IMR-90 (cell line): ENCODE measurements at regions not wholly inside any gene's neighbourhood (a gene's known extent, or its start where the extent isn't known, plus 50 kb on each side); places are given as distances from the start of the nearest gene placed in this dataset.
A peak's percentile ranks its signal among the peaks of the same experiment; 100 is the strongest.

Source experiments
- ATAC-seq: fragments of 200-7000 bp; cut with Tn5 transposase; 2 replicates; pipeline ENCODE4 v1.9.1; 2020; ENCODE audit warnings: low read depth, mild to moderate bottlenecking, moderate library complexity
- BruUV-seq: library from RNA; stranded (reverse); fragments of 400-500 nt; replicated peaks from 2 replicates; lab custom pipeline; 2021; lab: Mats Ljungman, UMichigan
- CTCF ChIA-PET: fragments of 300-600 bp; formaldehyde crosslinking; extraction: SDS; loops from one replicate; lab custom pipeline; 2021; ENCODE audit warnings: antibody characterized with exemption; lab: Yijun Ruan, JAX
- POLR2A ChIA-PET: fragments of 300-600 bp; sonication (Branson Sonifier 250); formaldehyde crosslinking; loops from one replicate; lab custom pipeline; 2022; ENCODE audit warnings: antibody characterized with exemption; ENCODE audit not compliant: unreplicated experiment; lab: Charles Lee
- DNase-seq: peaks from one replicate; pipeline ENCODE4 v3.0.0; 2013
- H2AFZ ChIP-seq: replicated peaks from 2 replicates; pipeline ENCODE3; 2013; ENCODE audit warnings: low read length, mild to moderate bottlenecking; ENCODE audit not compliant: poor library complexity
- H2AK5ac ChIP-seq: 2 replicates; pipeline ENCODE4 v1.6.1; 2013; ENCODE audit warnings: low read depth, low read length, inconsistent platforms
- H2AK9ac ChIP-seq: replicated peaks from 2 replicates; pipeline ENCODE3; 2013; ENCODE audit warnings: mild to moderate bottlenecking, low read depth, low read length, moderate library complexity; ENCODE audit not compliant: poor library complexity
- H2BK120ac ChIP-seq: 2 replicates; pipeline ENCODE4 v1.6.1; 2013; ENCODE audit warnings: low read depth, low read length, inconsistent platforms
- H2BK15ac ChIP-seq: 3 replicates; pipeline ENCODE4 v1.6.1; 2013; ENCODE audit warnings: low read depth, low read length, inconsistent platforms
- H2BK20ac ChIP-seq: 2 replicates; pipeline ENCODE4 v1.6.1; 2013; ENCODE audit warnings: low read depth, mild to moderate bottlenecking, inconsistent platforms, low read length, moderate library complexity
- H2BK5ac ChIP-seq: 2 replicates; pipeline ENCODE4 v1.6.1; 2013; ENCODE audit warnings: mild to moderate bottlenecking, low read depth, low read length, inconsistent platforms; ENCODE audit not compliant: poor library complexity, severe bottlenecking
- H3K14ac ChIP-seq: replicated peaks from 2 replicates; pipeline ENCODE4 v1.6.1; 2013; ENCODE audit warnings: low read depth, low read length, inconsistent platforms
- H3K18ac ChIP-seq: 2 replicates; pipeline ENCODE4 v1.6.1; 2013; ENCODE audit warnings: low read depth, low read length, control low read depth
- H3K23ac ChIP-seq: 2 replicates; pipeline ENCODE4 v1.6.1; 2013; ENCODE audit warnings: low read depth, low read length, inconsistent platforms
- H3K27ac ChIP-seq: 2 replicates; pipeline ENCODE4 v1.5.1; 2013; ENCODE audit warnings: mild to moderate bottlenecking, control low read depth, low read length; ENCODE audit not compliant: insufficient read depth
- H3K27me3 ChIP-seq: 2 replicates; pipeline ENCODE4 v1.6.1; 2013; ENCODE audit warnings: low read length; ENCODE audit not compliant: control insufficient read depth, insufficient read depth
- H3K36me3 ChIP-seq: 2 replicates; pipeline ENCODE4 v1.6.1; 2013; ENCODE audit warnings: low read length, mixed read lengths; ENCODE audit not compliant: control insufficient read depth, insufficient read depth
- H3K4ac ChIP-seq: 2 replicates; pipeline ENCODE4 v1.6.1; 2013; ENCODE audit warnings: low read depth, low read length, inconsistent platforms
- H3K4me1 ChIP-seq: 2 replicates; pipeline ENCODE4 v1.6.1; 2013; ENCODE audit warnings: low read length, mixed read lengths; ENCODE audit not compliant: control insufficient read depth, insufficient read depth
- H3K4me2 ChIP-seq: 2 replicates; pipeline ENCODE4 v1.6.1; 2013; ENCODE audit warnings: low read depth, mild to moderate bottlenecking, control low read depth, low read length, moderate library complexity
- H3K4me3 ChIP-seq: 2 replicates; pipeline ENCODE4 v1.5.1; 2013; ENCODE audit warnings: low read depth, mild to moderate bottlenecking, control low read depth, low read length, moderate library complexity; ENCODE audit not compliant: insufficient read depth
- H3K56ac ChIP-seq: 2 replicates; pipeline ENCODE4 v1.6.1; 2013; ENCODE audit warnings: low read length, inconsistent platforms; ENCODE audit not compliant: insufficient read depth; ENCODE audit errors: extremely low read depth
- H3K79me1 ChIP-seq, 2 experiments: 2 replicates each; pipeline ENCODE4 v1.6.1; 2013; ENCODE audit warnings: low read length in 2 of 2, inconsistent platforms in 1 of 2, low read depth in 1 of 2
- H3K9ac ChIP-seq: 2 replicates; pipeline ENCODE4 v1.6.1; 2013; ENCODE audit warnings: low read depth, low read length, control low read depth
- H3K9me1 ChIP-seq: 2 replicates; pipeline ENCODE4 v1.6.1; 2013; ENCODE audit warnings: low read length, inconsistent platforms; ENCODE audit not compliant: insufficient read depth
- H3K9me3 ChIP-seq: 2 replicates; pipeline ENCODE4 v1.6.1; 2013; ENCODE audit warnings: low read length; ENCODE audit not compliant: control insufficient read depth, insufficient read depth
- H4K20me1 ChIP-seq: 2 replicates; pipeline ENCODE4 v1.6.1; 2013; ENCODE audit warnings: low read length, inconsistent platforms; ENCODE audit not compliant: insufficient read depth
- H4K5ac ChIP-seq: 2 replicates; pipeline ENCODE4 v1.6.1; 2013; ENCODE audit warnings: mild to moderate bottlenecking, low read depth, low read length, control low read depth
- H4K8ac ChIP-seq, 2 experiments: 2 replicates each; pipeline ENCODE4 v1.6.1; 2013; ENCODE audit warnings: low read depth in 2 of 2, low read length in 2 of 2, control low read depth in 1 of 2, inconsistent platforms in 1 of 2
- H4K91ac ChIP-seq: 2 replicates; pipeline ENCODE4 v1.6.1; 2013; ENCODE audit warnings: low read depth, low read length, inconsistent platforms; ENCODE audit not compliant: insufficient read depth
- BHLHE40 ChIP-seq: fragments of 150-350 bp; IDR thresholded peaks from 2 replicates; pipeline ENCODE4 v1.6.1; 2016; ENCODE audit warnings: mild to moderate bottlenecking, low read depth, low read length
- CEBPB ChIP-seq: IDR thresholded peaks from 2 replicates; pipeline ENCODE4 v1.6.1; 2012; ENCODE audit warnings: low read depth, low read length, improper control_type of control experiment
- MAFK ChIP-seq: IDR thresholded peaks from 2 replicates; pipeline ENCODE4 v1.6.1; 2012; ENCODE audit warnings: low read depth, low read length, improper control_type of control experiment
- MAZ ChIP-seq: IDR thresholded peaks from 2 replicates; pipeline ENCODE4 v1.6.1; 2012; ENCODE audit warnings: low read depth, mild to moderate bottlenecking, low read length, improper control_type of control experiment, moderate library complexity, borderline replicate concordance
- NFE2L2 ChIP-seq: fragments of 150-350 bp; IDR thresholded peaks from 2 replicates; pipeline ENCODE4 v1.6.1; 2016; ENCODE audit warnings: low read depth, mild to moderate bottlenecking, low read length
- POLR2A ChIP-seq: IDR thresholded peaks from 2 replicates; pipeline ENCODE4 v1.6.1; 2012; ENCODE audit warnings: mild to moderate bottlenecking, low read depth, low read length
- RAD21 ChIP-seq: IDR thresholded peaks from 2 replicates; pipeline ENCODE4 v1.6.1; 2012; ENCODE audit warnings: low read length, improper control_type of control experiment
- RCOR1 ChIP-seq: IDR thresholded peaks from 2 replicates; pipeline ENCODE4 v1.6.1; 2012; ENCODE audit warnings: mild to moderate bottlenecking, low read length, improper control_type of control experiment; ENCODE audit not compliant: insufficient replicate concordance
- RFX5 ChIP-seq: IDR thresholded peaks from 2 replicates; pipeline ENCODE4 v1.8.0; 2012; ENCODE audit warnings: low read depth, mild to moderate bottlenecking, low read length, moderate library complexity
- SMC3 ChIP-seq: fragments of 150-350 bp; IDR thresholded peaks from 2 replicates; pipeline ENCODE4 v1.6.1; 2016; ENCODE audit warnings: low read depth, mild to moderate bottlenecking, antibody characterized with exemption, low read length, moderate library complexity
- WGBS, 2 experiments: methylation state at CpG; one replicate each; pipeline versions ENCODE4 v1.1.5 to v1.1.7; 2013; ENCODE audit warnings: missing lambda C conversion rate in 2 of 2; ENCODE audit not compliant: insufficient read length in 1 of 2; ENCODE audit errors: extremely low coverage in 2 of 2; 5-methylcytosine and 5-hydroxymethylcytosine counted together
- dilution Hi-C: fragments of 300-500 bp; cut with HindIII; formaldehyde crosslinking; loops from one replicate; pipeline ENCODE4 v1.14.3; 2018; ENCODE audit warnings: low sequenced_read_pairs; ENCODE audit not compliant: unreplicated experiment
- in situ Hi-C: fragments of 300-500 bp; cut with MboI; formaldehyde crosslinking; loops from 3 replicates; pipeline ENCODE4 v1.14.3; 2019; ENCODE audit warnings: low sequenced_read_pairs, inconsistent platforms, mixed read lengths
- intact Hi-C: fragments of 100-400 bp; cut with micrococcal nuclease; formaldehyde crosslinking; loops from 2 replicates; pipeline ENCODE4 v1.10.0; 2022
- TF ChIP-seq, protein P1 (sequence below): fragments of 150-350 bp; IDR thresholded peaks from 2 replicates; pipeline ENCODE4 v1.6.1; 2017; ENCODE audit warnings: mild to moderate bottlenecking, antibody characterized with exemption, low read length, low read depth
- TF ChIP-seq, protein P2 (sequence below): conservative IDR thresholded peaks from 2 replicates; pipeline ENCODE4 v1.5.1; 2012; ENCODE audit warnings: mild to moderate bottlenecking, low read depth, low read length, improper control_type of control experiment
- TF ChIP-seq, protein P3 (sequence below): fragments of 150-350 bp; IDR thresholded peaks from 2 replicates; pipeline ENCODE4 v1.6.1; 2016; ENCODE audit warnings: low read depth, mild to moderate bottlenecking, low read length, moderate library complexity, borderline replicate concordance

DNA sequence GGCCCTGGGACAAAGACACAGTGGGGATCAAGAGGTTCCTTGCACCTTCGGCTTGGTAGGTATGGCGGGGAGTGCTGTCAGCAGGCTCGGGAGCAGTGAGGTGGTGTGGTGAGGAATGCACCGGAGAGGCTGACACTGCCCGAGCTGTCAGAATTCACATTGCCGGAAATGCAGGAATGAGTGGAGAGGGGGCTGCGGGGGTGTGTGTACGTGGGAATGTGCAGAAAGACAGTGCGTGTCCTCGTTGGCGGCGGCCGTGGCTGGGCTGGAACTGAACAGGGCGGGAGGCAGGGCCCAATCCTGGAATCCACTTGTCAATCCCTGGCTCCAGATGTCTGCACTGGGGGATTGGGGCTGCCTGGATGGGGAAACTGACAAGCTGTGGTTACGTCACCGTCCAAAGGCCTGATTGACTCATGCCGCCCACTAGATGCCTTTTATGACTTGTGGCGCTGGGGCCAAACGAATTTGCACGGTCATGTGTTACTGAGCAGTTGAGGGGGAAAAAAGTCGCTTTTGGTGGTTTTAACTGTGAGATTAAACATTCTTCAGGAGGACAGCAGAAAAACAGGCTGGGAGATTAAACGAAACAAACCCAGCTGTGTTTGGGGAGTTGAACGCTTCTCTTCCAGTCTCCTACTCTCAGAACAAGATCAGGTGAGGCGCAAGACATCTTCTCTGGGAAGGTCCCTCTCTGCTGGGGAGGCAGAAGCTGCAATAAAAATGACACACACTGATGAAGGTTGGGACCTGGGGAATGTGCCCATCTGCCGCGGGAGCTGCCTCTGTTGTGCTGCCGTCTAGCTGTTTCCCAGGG, 189.4 kb upstream of the GLI2 start:
- H2AK9ac ChIP-seq, result peak overlapping the region; percentile 75
- H3K9ac ChIP-seq, result peak overlapping the region; percentile 62; the same call in 1 of the 2 replicates
- H3K27me3 ChIP-seq, result peaks cover 5% of the 10 kb centered on the region; the same call in 1 of the 2 replicates
- H4K8ac ChIP-seq, result peak overlapping the region; percentile 79 to 84
- H4K5ac ChIP-seq, result peak overlapping the region; percentile 52; the same call in 1 of the 2 replicates
- peak overlapping the region; percentile 86 for H4K91ac ChIP-seq
- intact Hi-C loops (no loop called here), in situ Hi-C loops (no loop called here), dilution Hi-C loops (no loop called here)
- peak overlapping the region; percentile 49 for H3K14ac ChIP-seq
- POLR2A ChIA-PET, result interaction anchor here (0.6 kb wide), 1 partner anchor 8 kb away, joined by 3 read pairs; no protein-coding TSS in a partner anchor
- H3K4ac ChIP-seq, result peak overlapping the region; percentile 87
- peak overlapping the region; percentile 77 for H3K27ac ChIP-seq
- peak overlapping the region; percentile 50 for H3K4me2 ChIP-seq
- 8% methylated on average over 21 of the region's 27 CpGs; no CpG with 5 or more reads in 1 of the 2 experiments for WGBS, 2 experiments
- peak overlapping the region; percentile 86 for H2AFZ ChIP-seq
- CTCF ChIA-PET, result interaction anchor here (1.0 to 1.2 kb wide), 2 partner anchors 13 to 67 kb away, joined by 3 read pairs; no protein-coding TSS in a partner anchor
- peak overlapping the region; percentile 78 for H2BK120ac ChIP-seq
- H4K20me1 ChIP-seq, result no peaks in the 10 kb centered on the region
- no peaks in the 10 kb centered on the region for H3K79me1 ChIP-seq
- peak overlapping the region; percentile 48; the same call in 1 of the 2 replicates for H3K56ac ChIP-seq
- BruUV-seq, result no TSS peak
- H3K9me1 ChIP-seq, result peaks cover 15% of the 10 kb centered on the region
- peak overlapping the region; percentile 87 for H2BK5ac ChIP-seq
- peaks cover 22% of the 10 kb centered on the region for H3K4me1 ChIP-seq
- DNase-seq (peak; percentile 99), ATAC-seq (peak; percentile 86)
- H3K4me3 ChIP-seq, result no peak overlapping the region
- peak overlapping the region; percentile 86; the same call in 1 of the 2 replicates for H3K23ac ChIP-seq
- H2BK15ac ChIP-seq, result peak overlapping the region; percentile 65
- H3K9me3 ChIP-seq, result no peaks in the 10 kb centered on the region
- H3K18ac ChIP-seq, result peak overlapping the region; percentile 95
- peak overlapping the region; percentile 90 for H2BK20ac ChIP-seq
- peak overlapping the region; percentile 72 for H2AK5ac ChIP-seq
- H3K36me3 ChIP-seq, result no peaks in the 10 kb centered on the region
- TF ChIP-seq CEBPB (peak; percentile 95), SMC3 (no peak), BHLHE40 (peak; percentile 46; the same call in 1 of the 2 replicates), MAZ (peak; percentile 71), NFE2L2 (peak; percentile 77), MAFK (peak; percentile 64), RFX5 (peak; percentile 94), RCOR1 (peak; percentile 82), POLR2A (0 out of 2 replicates have a peak, but pooled peaks have one; percentile 21), RAD21 (peak; percentile 13; the same call in 1 of the 2 replicates)
- TF ChIP-seq, protein P1, sequence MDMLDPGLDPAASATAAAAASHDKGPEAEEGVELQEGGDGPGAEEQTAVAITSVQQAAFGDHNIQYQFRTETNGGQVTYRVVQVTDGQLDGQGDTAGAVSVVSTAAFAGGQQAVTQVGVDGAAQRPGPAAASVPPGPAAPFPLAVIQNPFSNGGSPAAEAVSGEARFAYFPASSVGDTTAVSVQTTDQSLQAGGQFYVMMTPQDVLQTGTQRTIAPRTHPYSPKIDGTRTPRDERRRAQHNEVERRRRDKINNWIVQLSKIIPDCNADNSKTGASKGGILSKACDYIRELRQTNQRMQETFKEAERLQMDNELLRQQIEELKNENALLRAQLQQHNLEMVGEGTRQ, result peak; percentile 49; the same call in 1 of the 2 replicates
- TF ChIP-seq, protein P2, sequence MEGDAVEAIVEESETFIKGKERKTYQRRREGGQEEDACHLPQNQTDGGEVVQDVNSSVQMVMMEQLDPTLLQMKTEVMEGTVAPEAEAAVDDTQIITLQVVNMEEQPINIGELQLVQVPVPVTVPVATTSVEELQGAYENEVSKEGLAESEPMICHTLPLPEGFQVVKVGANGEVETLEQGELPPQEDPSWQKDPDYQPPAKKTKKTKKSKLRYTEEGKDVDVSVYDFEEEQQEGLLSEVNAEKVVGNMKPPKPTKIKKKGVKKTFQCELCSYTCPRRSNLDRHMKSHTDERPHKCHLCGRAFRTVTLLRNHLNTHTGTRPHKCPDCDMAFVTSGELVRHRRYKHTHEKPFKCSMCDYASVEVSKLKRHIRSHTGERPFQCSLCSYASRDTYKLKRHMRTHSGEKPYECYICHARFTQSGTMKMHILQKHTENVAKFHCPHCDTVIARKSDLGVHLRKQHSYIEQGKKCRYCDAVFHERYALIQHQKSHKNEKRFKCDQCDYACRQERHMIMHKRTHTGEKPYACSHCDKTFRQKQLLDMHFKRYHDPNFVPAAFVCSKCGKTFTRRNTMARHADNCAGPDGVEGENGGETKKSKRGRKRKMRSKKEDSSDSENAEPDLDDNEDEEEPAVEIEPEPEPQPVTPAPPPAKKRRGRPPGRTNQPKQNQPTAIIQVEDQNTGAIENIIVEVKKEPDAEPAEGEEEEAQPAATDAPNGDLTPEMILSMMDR, result no peak
- TF ChIP-seq, protein P3, sequence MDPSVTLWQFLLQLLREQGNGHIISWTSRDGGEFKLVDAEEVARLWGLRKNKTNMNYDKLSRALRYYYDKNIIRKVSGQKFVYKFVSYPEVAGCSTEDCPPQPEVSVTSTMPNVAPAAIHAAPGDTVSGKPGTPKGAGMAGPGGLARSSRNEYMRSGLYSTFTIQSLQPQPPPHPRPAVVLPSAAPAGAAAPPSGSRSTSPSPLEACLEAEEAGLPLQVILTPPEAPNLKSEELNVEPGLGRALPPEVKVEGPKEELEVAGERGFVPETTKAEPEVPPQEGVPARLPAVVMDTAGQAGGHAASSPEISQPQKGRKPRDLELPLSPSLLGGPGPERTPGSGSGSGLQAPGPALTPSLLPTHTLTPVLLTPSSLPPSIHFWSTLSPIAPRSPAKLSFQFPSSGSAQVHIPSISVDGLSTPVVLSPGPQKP, result no peak
